H1 (cell line): ENCODE measurements at regions not wholly inside any gene's neighbourhood (a gene's known extent, or its start where the extent isn't known, plus 50 kb on each side); places are given as distances from the start of the nearest gene placed in this dataset.
A peak's percentile ranks its signal among the peaks of the same experiment; 100 is the strongest.

Experiments used
- BACH1 ChIP-seq: IDR thresholded peaks from 2 replicates; pipeline ENCODE4 v1.6.1; 2012; ENCODE audit warnings: low read length, improper control_type of control experiment
- BRCA1 ChIP-seq: IDR thresholded peaks from 2 replicates; pipeline ENCODE4 v1.6.1; 2012; ENCODE audit warnings: low read depth, low read length, improper control_type of control experiment
- CHD1 ChIP-seq: IDR thresholded peaks from 2 replicates; pipeline ENCODE4 v1.6.1; 2012; ENCODE audit warnings: low read depth, low read length, improper control_type of control experiment
- CTBP2 ChIP-seq: IDR thresholded peaks from 2 replicates; pipeline ENCODE4 v1.7.0; 2011; ENCODE audit warnings: borderline replicate concordance, mild to moderate bottlenecking, moderate library complexity, mixed read lengths, low read length; ENCODE audit not compliant: insufficient read depth, insufficient read length
- FOSL1 ChIP-seq: IDR thresholded peaks from 2 replicates; pipeline ENCODE4 v1.6.1; 2011; ENCODE audit warnings: mild to moderate bottlenecking, low read depth, low read length, moderate library complexity; ENCODE audit not compliant: insufficient read depth
- JUND ChIP-seq: IDR thresholded peaks from 2 replicates; pipeline ENCODE4 v1.6.1; 2011; ENCODE audit warnings: mild to moderate bottlenecking, improper control_type of control experiment, low read length
- KDM4A ChIP-seq: IDR thresholded peaks from one replicate; pipeline ENCODE4 v1.7.1; 2012; ENCODE audit warnings: low read depth, mild to moderate bottlenecking, moderate library complexity, low read length, inconsistent platforms; ENCODE audit not compliant: severe bottlenecking
- NANOG ChIP-seq: IDR thresholded peaks from 2 replicates; pipeline ENCODE4 v1.6.1; 2011; ENCODE audit warnings: low read length, low read depth, mild to moderate bottlenecking, inconsistent platforms; ENCODE audit not compliant: insufficient read depth, poor library complexity, severe bottlenecking
- POU5F1 ChIP-seq: IDR thresholded peaks from 2 replicates; pipeline ENCODE4 v1.6.1; 2011; ENCODE audit warnings: low read depth, mild to moderate bottlenecking, low read length, moderate library complexity
- SIRT6 ChIP-seq: IDR thresholded peaks from one replicate; pipeline ENCODE4 v1.7.1; 2012; ENCODE audit warnings: low read length, inconsistent platforms
- SRF ChIP-seq: IDR thresholded peaks from 2 replicates; pipeline ENCODE4 v1.6.1; 2011; ENCODE audit warnings: mild to moderate bottlenecking, low read depth, low read length, moderate library complexity
- TAF1 ChIP-seq: IDR thresholded peaks from 2 replicates; pipeline ENCODE4 v1.6.1; 2011; ENCODE audit warnings: mild to moderate bottlenecking, low read depth, low read length
- TBP ChIP-seq: IDR thresholded peaks from 2 replicates; pipeline ENCODE4 v1.6.1; 2011; ENCODE audit warnings: low read depth, low read length, improper control_type of control experiment
- TEAD4 ChIP-seq: IDR thresholded peaks from 2 replicates; pipeline ENCODE4 v1.6.1; 2012; ENCODE audit warnings: low read depth, low read length, inconsistent platforms, mixed read lengths
- TF ChIP-seq, protein P1 (sequence below): IDR thresholded peaks from 2 replicates; pipeline ENCODE4 v1.6.1; 2012; ENCODE audit warnings: inconsistent platforms
- TF ChIP-seq, protein P2 (sequence below): IDR thresholded peaks from 2 replicates; pipeline ENCODE4 v1.6.1; 2012; ENCODE audit warnings: low read length, inconsistent platforms
- TF ChIP-seq, protein P3 (sequence below): IDR thresholded peaks from 2 replicates; pipeline ENCODE4 v1.6.1; 2011; ENCODE audit warnings: low read depth, mild to moderate bottlenecking, low read length; ENCODE audit not compliant: insufficient read depth

DNA sequence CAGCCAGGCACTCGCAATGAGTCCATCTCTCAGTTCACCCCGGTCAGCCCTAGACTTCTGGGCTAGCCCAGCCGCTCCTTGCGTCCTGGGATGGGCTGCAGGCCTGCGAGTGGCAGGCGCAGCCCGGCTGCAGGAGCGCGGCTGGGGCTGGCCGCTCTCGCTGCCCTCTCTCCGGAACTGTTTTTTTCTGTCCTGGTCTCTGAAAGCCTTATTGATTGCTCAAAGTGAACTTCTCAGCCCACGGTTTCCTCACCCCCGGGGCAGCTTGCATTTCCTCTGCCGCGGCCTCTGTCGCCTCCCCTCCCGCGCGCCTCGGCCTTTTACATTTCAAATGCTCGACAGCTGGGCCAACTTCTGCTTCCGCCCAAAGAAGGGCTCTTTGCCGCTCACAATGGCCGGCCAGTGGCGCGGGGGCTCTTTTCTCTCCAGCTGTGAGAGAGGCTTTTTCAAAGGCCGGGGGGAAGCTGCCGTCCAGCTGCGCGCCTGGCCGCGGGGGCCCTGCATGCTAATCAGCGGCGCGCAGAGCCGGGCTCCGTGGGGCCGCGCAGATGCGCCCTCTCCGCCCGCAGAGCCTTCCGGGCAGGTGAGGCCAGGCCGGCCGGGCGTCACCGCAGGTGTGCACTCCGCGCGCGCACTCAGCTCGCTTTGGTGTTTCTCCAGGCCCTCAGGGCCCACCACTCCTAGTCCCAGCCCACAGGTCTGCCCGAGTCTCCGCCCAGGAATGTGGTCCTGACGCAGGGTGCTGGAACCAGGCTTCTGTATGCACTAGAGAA lies 513.8 kb downstream of the RNF144A start (continued):
- no peak for TF ChIP-seq JUND
- TF ChIP-seq TEAD4, result peak; percentile 62; the same call in 1 of the 2 replicates
- TF ChIP-seq, protein P1, sequence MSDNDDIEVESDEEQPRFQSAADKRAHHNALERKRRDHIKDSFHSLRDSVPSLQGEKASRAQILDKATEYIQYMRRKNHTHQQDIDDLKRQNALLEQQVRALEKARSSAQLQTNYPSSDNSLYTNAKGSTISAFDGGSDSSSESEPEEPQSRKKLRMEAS, result peak; percentile 73
- TF ChIP-seq CHD1, result no peak
- peak; percentile 22; the same call in 1 of the 2 replicates for TF ChIP-seq TAF1
- peak; percentile 86 for TF ChIP-seq CTBP2
- TF ChIP-seq KDM4A, result peak; percentile 59
- peak; percentile 80 for TF ChIP-seq TBP
- no peak for TF ChIP-seq BRCA1
- TF ChIP-seq, protein P2, sequence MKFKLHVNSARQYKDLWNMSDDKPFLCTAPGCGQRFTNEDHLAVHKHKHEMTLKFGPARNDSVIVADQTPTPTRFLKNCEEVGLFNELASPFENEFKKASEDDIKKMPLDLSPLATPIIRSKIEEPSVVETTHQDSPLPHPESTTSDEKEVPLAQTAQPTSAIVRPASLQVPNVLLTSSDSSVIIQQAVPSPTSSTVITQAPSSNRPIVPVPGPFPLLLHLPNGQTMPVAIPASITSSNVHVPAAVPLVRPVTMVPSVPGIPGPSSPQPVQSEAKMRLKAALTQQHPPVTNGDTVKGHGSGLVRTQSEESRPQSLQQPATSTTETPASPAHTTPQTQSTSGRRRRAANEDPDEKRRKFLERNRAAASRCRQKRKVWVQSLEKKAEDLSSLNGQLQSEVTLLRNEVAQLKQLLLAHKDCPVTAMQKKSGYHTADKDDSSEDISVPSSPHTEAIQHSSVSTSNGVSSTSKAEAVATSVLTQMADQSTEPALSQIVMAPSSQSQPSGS, result no peak
- TF ChIP-seq POU5F1, result 0 out of 2 replicates have a peak, but pooled peaks have one; percentile 49
- TF ChIP-seq SIRT6, result no peak
- TF ChIP-seq, protein P3, sequence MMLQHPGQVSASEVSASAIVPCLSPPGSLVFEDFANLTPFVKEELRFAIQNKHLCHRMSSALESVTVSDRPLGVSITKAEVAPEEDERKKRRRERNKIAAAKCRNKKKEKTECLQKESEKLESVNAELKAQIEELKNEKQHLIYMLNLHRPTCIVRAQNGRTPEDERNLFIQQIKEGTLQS, result no peak
- peak; percentile 32; the same call in 1 of the 2 replicates for TF ChIP-seq BACH1
- no peak for TF ChIP-seq SRF
- peak; percentile 2 for TF ChIP-seq NANOG
- no peak for TF ChIP-seq FOSL1
